Liver (tissue), 8 donors: ENCODE measurements at regions not wholly inside any gene's neighbourhood (a gene's known extent, or its start where the extent isn't known, plus 50 kb on each side); places are given as distances from the start of the nearest gene placed in this dataset.

ENCODE experiments used
- DNase-seq: peaks from one replicate; pipeline ENCODE4 v3.0.0-alpha.2; 2017; ENCODE audit warnings: low spot score
- H3K27ac ChIP-seq, 2 donors: one replicate each; pipeline ENCODE4 v1.7.0; 2013; ENCODE audit warnings: inconsistent platforms in 2 of 2, low read length in 2 of 2, control low read depth in 1 of 2, low read depth in 1 of 2, mild to moderate bottlenecking in 1 of 2
- H3K27me3 ChIP-seq, 4 donors: one replicate each; pipeline versions ENCODE4 v1.6.1 to v1.7.0; 2013; ENCODE audit warnings: low read length in 3 of 4, inconsistent platforms in 1 of 4, mild to moderate bottlenecking in 1 of 4, moderate library complexity in 1 of 4; ENCODE audit not compliant: control insufficient read depth in 4 of 4, insufficient read depth in 4 of 4
- H3K36me3 ChIP-seq, 4 donors: one replicate each; pipeline versions ENCODE4 v1.6.1 to v1.7.0; 2013; ENCODE audit warnings: low read length in 3 of 4, mild to moderate bottlenecking in 3 of 4, low read depth in 1 of 4, moderate library complexity in 1 of 4; ENCODE audit not compliant: control insufficient read depth in 4 of 4, insufficient read depth in 3 of 4
- H3K4me1 ChIP-seq, 4 donors: one replicate each; pipeline versions ENCODE4 v1.6.1 to v1.7.0; 2013; ENCODE audit warnings: low read length in 3 of 4, mild to moderate bottlenecking in 3 of 4, moderate library complexity in 1 of 4; ENCODE audit not compliant: control insufficient read depth in 4 of 4, insufficient read depth in 4 of 4
- H3K4me3 ChIP-seq, 3 donors: one replicate each; pipeline versions ENCODE4 v1.6.1 to v1.7.0; 2013; ENCODE audit warnings: low read length in 3 of 3, control low read depth in 1 of 3, low read depth in 1 of 3, mild to moderate bottlenecking in 1 of 3
- H3K9ac ChIP-seq, 2 donors: one replicate each; pipeline ENCODE4 v1.7.0; 2013; ENCODE audit warnings: low read length in 2 of 2, mild to moderate bottlenecking in 2 of 2, moderate library complexity in 2 of 2, control low read depth in 1 of 2, low read depth in 1 of 2
- H3K9me3 ChIP-seq, 4 donors: one replicate each; pipeline versions ENCODE4 v1.6.1 to v1.7.0; 2013; ENCODE audit warnings: low read length in 3 of 4; ENCODE audit not compliant: control insufficient read depth in 4 of 4
- EGR1 ChIP-seq, 2 donors: IDR thresholded peaks; 2 replicates each; pipeline ENCODE4 v1.6.1; 2016 to 2018; ENCODE audit warnings: antibody characterized with exemption in 2 of 2, low read depth in 2 of 2
- FOXA1 ChIP-seq: IDR thresholded peaks from 2 replicates; pipeline ENCODE4 v1.6.1; 2016; ENCODE audit warnings: antibody characterized with exemption
- FOXA2 ChIP-seq: IDR thresholded peaks from 2 replicates; pipeline ENCODE4 v1.6.1; 2016; ENCODE audit warnings: antibody characterized with exemption
- GABPA ChIP-seq, 2 donors: IDR thresholded peaks in 1 of 2; conservative IDR thresholded peaks in 1 of 2; 2 replicates each; pipeline ENCODE4 v1.6.1; 2016; ENCODE audit warnings: antibody characterized with exemption in 2 of 2, mild to moderate bottlenecking in 1 of 2, moderate library complexity in 1 of 2
- HNF4A ChIP-seq, 2 donors: conservative IDR thresholded peaks; 2 replicates each; pipeline ENCODE4 v1.6.1; 2016; ENCODE audit warnings: antibody characterized with exemption in 2 of 2, mild to moderate bottlenecking in 2 of 2
- HNF4G ChIP-seq: IDR thresholded peaks from 2 replicates; pipeline ENCODE4 v1.6.1; 2016; ENCODE audit warnings: antibody characterized with exemption
- JUND ChIP-seq, 2 donors: IDR thresholded peaks; 2 replicates each; pipeline ENCODE4 v1.6.1; 2016; ENCODE audit warnings: antibody characterized with exemption in 2 of 2
- NR2F2 ChIP-seq: IDR thresholded peaks from 2 replicates; pipeline ENCODE4 v1.6.1; 2016; ENCODE audit warnings: antibody characterized with exemption
- RAD21 ChIP-seq, 2 donors: IDR thresholded peaks; 2 replicates each; pipeline ENCODE4 v1.6.1; 2016; ENCODE audit warnings: antibody characterized with exemption in 2 of 2, mild to moderate bottlenecking in 2 of 2
- RXRA ChIP-seq, 2 donors: IDR thresholded peaks; 2 replicates each; pipeline ENCODE4 v1.6.1; 2017 to 2018; ENCODE audit warnings: antibody characterized with exemption in 2 of 2, mild to moderate bottlenecking in 1 of 2
- SP1 ChIP-seq: IDR thresholded peaks from 2 replicates; pipeline ENCODE4 v1.6.1; 2018; ENCODE audit warnings: antibody characterized with exemption, mild to moderate bottlenecking
- TAF1 ChIP-seq: conservative IDR thresholded peaks from 2 replicates; pipeline ENCODE4 v1.6.1; 2016; ENCODE audit warnings: antibody characterized with exemption, mild to moderate bottlenecking
- YY1 ChIP-seq: IDR thresholded peaks from 2 replicates; pipeline ENCODE4 v1.6.1; 2016; ENCODE audit warnings: antibody characterized with exemption, mild to moderate bottlenecking
- WGBS: extraction: QIAGEN DNeasy Blood & Tissue Kit; methylation state at CpG from one replicate; pipeline ENCODE4 v1.1.7; 2013; 5-methylcytosine and 5-hydroxymethylcytosine counted together
- TF ChIP-seq, protein P1 (sequence below): IDR thresholded peaks from 2 replicates; pipeline ENCODE4 v1.6.1; 2016; ENCODE audit warnings: antibody characterized with exemption
- TF ChIP-seq, protein P2 (sequence below): fragments of 150-350 bp; IDR thresholded peaks from 2 replicates; pipeline ENCODE4 v1.5.1; 2017; ENCODE audit warnings: improper control_type of control experiment, low read depth, low read length; ENCODE audit not compliant: missing input control
- TF ChIP-seq, protein P3 (sequence below): IDR thresholded peaks from 2 replicates; pipeline ENCODE4 v1.6.1; 2016; ENCODE audit warnings: antibody characterized with exemption
- TF ChIP-seq, protein P4 (sequence below): IDR thresholded peaks from 2 replicates; pipeline ENCODE4 v1.6.1; 2016; ENCODE audit warnings: antibody characterized with exemption
- donor health status: healthy.
- donor health status: healthy.
- donor health status: healthy.
- donor health status: healthy.
- donor health status: healthy.

DNA sequence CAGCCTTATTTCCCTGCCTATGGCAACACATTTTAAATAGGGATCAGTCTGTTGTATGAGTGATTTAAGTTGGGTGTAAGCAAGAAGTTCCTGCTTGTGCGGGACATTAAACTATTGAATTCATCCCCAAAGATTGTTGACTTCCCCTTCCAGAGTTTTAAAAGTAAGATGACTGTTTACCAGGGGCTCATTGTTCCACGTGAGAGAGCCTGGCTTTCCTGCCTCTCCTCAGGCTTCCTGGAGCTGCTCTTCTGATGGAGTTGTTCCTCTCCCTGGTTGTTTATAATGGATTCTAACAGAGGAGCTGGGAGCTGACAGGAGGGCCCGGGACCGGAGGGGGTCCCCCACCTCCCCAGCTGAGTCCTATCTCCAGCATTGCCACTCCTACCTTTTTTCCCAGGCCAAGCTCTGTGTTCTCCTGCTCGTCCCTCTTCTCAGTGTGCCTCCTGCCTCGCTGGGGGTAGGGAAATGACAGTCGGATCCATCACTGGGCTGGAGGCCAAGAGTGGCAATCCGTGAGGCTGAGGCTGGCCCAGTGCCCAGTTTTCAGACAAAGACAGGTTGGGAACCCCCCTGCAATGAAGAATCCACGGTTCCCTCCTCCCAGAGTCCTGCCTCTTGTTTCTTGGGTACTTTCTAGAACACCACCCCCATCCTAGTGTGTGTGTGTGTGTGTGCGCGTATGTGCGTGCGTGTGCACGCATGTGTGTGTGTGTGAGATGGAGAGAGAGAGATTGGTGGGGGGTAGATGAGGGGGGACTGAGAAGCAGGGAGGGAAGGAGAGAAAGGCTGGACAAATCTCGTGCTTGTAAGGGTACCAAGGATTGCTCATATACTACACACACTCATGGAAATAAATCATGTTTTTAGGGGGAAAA is 123.7 kb upstream of the NFIB start:
- 51% methylated on average over 15 of the region's 15 CpGs for WGBS

DNA sequence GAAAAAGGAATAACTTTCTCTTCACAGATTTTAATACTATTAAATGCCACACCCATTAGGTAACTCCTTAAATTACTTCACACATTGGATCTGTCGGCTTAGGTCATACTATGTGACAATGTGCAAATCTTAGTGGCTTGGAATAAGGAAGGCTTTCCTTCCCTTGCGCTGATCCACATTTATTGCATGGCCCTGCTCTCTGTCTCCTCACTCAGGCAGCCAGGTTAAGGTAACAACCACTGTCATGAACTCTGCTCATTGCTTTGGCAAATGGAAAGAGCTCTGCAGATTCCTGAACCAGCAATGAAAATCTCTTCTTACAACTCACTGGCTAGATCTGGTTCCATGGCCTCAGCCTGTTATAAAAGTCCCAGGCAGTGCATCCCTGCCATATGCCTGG is 121.9 kb upstream of the NFIB start:
- H3K27ac ChIP-seq: no peak overlapping the region
- H3K36me3 ChIP-seq: no peaks in the 10 kb centered on the region
- WGBS: 88% methylated on average over 2 of the region's 2 CpGs
- H3K9me3 ChIP-seq: no peaks in the 10 kb centered on the region
- no peak overlapping the region for H3K4me3 ChIP-seq
- H3K27me3 ChIP-seq: no peaks in the 10 kb centered on the region
- no peak for DNase-seq
- H3K4me1 ChIP-seq: peaks cover 0 to 5% (median 3%) of the 10 kb centered on the region in 4 donors
- no peak overlapping the region for H3K9ac ChIP-seq
- TF ChIP-seq HNF4A (conservative IDR thresholded peaks at IDR 0.05) (no peak), RAD21 (IDR thresholded peaks at IDR 0.05) (no peak), FOXA1 (no peak), TAF1 (no peak), JUND (IDR thresholded peaks at IDR 0.05) (no peak), NR2F2 (no peak), EGR1 (IDR thresholded peaks at IDR 0.05; ENCODE audit: low read depth in 2 of 2) (no peak), RXRA (IDR thresholded peaks at IDR 0.05) (no peak), GABPA (IDR thresholded peaks at IDR 0.05 in 1 of 2, conservative IDR thresholded peaks at IDR 0.05 in 1 of 2) (no peak), FOXA2 (no peak), HNF4G (no peak), YY1 (no peak), SP1 (no peak)
- TF ChIP-seq, protein P1, sequence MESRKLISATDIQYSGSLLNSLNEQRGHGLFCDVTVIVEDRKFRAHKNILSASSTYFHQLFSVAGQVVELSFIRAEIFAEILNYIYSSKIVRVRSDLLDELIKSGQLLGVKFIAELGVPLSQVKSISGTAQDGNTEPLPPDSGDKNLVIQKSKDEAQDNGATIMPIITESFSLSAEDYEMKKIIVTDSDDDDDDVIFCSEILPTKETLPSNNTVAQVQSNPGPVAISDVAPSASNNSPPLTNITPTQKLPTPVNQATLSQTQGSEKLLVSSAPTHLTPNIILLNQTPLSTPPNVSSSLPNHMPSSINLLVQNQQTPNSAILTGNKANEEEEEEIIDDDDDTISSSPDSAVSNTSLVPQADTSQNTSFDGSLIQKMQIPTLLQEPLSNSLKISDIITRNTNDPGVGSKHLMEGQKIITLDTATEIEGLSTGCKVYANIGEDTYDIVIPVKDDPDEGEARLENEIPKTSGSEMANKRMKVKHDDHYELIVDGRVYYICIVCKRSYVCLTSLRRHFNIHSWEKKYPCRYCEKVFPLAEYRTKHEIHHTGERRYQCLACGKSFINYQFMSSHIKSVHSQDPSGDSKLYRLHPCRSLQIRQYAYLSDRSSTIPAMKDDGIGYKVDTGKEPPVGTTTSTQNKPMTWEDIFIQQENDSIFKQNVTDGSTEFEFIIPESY: no peak
- TF ChIP-seq, protein P2, sequence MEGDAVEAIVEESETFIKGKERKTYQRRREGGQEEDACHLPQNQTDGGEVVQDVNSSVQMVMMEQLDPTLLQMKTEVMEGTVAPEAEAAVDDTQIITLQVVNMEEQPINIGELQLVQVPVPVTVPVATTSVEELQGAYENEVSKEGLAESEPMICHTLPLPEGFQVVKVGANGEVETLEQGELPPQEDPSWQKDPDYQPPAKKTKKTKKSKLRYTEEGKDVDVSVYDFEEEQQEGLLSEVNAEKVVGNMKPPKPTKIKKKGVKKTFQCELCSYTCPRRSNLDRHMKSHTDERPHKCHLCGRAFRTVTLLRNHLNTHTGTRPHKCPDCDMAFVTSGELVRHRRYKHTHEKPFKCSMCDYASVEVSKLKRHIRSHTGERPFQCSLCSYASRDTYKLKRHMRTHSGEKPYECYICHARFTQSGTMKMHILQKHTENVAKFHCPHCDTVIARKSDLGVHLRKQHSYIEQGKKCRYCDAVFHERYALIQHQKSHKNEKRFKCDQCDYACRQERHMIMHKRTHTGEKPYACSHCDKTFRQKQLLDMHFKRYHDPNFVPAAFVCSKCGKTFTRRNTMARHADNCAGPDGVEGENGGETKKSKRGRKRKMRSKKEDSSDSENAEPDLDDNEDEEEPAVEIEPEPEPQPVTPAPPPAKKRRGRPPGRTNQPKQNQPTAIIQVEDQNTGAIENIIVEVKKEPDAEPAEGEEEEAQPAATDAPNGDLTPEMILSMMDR: no peak
- TF ChIP-seq, protein P3, sequence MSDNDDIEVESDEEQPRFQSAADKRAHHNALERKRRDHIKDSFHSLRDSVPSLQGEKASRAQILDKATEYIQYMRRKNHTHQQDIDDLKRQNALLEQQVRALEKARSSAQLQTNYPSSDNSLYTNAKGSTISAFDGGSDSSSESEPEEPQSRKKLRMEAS: no peak
- TF ChIP-seq, protein P4, sequence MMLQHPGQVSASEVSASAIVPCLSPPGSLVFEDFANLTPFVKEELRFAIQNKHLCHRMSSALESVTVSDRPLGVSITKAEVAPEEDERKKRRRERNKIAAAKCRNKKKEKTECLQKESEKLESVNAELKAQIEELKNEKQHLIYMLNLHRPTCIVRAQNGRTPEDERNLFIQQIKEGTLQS: no peak

More for the DNA sequence above, 123.7 kb upstream of the NFIB start:
- DNase-seq: no peak
- H3K36me3 ChIP-seq: no peaks in the 10 kb centered on the region
- no peak overlapping the region for H3K4me3 ChIP-seq
- peaks cover 0 to 5% (median 3%) of the 10 kb centered on the region in 4 donors for H3K4me1 ChIP-seq
- no peaks in the 10 kb centered on the region for H3K9me3 ChIP-seq
- TF ChIP-seq RXRA (IDR thresholded peaks at IDR 0.05) (no peak), GABPA (IDR thresholded peaks at IDR 0.05 in 1 of 2, conservative IDR thresholded peaks at IDR 0.05 in 1 of 2) (no peak), SP1 (no peak), HNF4A (conservative IDR thresholded peaks at IDR 0.05) (no peak), JUND (IDR thresholded peaks at IDR 0.05) (no peak), HNF4G (no peak), YY1 (no peak), TAF1 (no peak), NR2F2 (no peak)
- TF ChIP-seq, protein P4: no peak
- TF ChIP-seq, protein P3: no peak
- TF ChIP-seq, protein P1: no peak
- H3K27ac ChIP-seq: no peak overlapping the region
- H3K9ac ChIP-seq: no peak overlapping the region
- no peaks in the 10 kb centered on the region for H3K27me3 ChIP-seq
